Activated CD8-positive, alpha-beta memory T cell treated with anti-CD3 and anti-CD28 coated beads, Interleukin-2, amount 50 U/mL, for 24 hours (primary cell): ENCODE measurements at regions not wholly inside any gene's neighbourhood (a gene's known extent, or its start where the extent isn't known, plus 50 kb on each side); places are given as distances from the start of the nearest gene placed in this dataset.
"Not testable (repeated sequence)": the region's sequence is repeated elsewhere in the genome, so short reads cannot be mapped to it uniquely, and the experiment has no call there.

ENCODE experiments used
- DNase-seq: peaks from one replicate; pipeline ENCODE4 v3.0.0-alpha.2; 2020; ENCODE audit errors: extremely low read depth

- DNase-seq = no peak
These were observed 126.7 kb upstream of the BTG1 start for GRCh38 chr12:92272061-92272964.

- DNase-seq = no peak
These were observed 125.7 kb upstream of the BTG1 start for GRCh38 chr12:92271341-92271740.

GRCh38 chr12:92270521-92270920 lies 124.9 kb upstream of the BTG1 start:
- DNase-seq = no peak

GRCh38 chr12:92268946-92269345 lies 123.3 kb upstream of the BTG1 start:
- DNase-seq = no peak

- no peak for DNase-seq
These were observed 116.0 kb upstream of the BTG1 start for GRCh38 chr12:92261692-92262091.

GRCh38 chr12:92261071-92261470 lies 115.4 kb upstream of the BTG1 start:
- DNase-seq = no peak

GRCh38 chr12:92259696-92260251 lies 114.1 kb upstream of the BTG1 start:
- DNase-seq = no peak

GRCh38 chr12:92259291-92259690 lies 113.6 kb upstream of the BTG1 start:
- DNase-seq = no peak

GRCh38 chr12:92257261-92257660 lies 111.6 kb upstream of the BTG1 start:
- no peak for DNase-seq

- DNase-seq = no peak
These were observed 110.1 kb upstream of the BTG1 start for GRCh38 chr12:92255741-92256140.

- DNase-seq = no peak
These were observed 107.7 kb upstream of the BTG1 start for GRCh38 chr12:92253301-92253700.

GRCh38 chr12:92248977-92249376 lies 103.3 kb upstream of the BTG1 start:
- DNase-seq = no peak

GRCh38 chr12:92244036-92244435 lies 98.4 kb upstream of the BTG1 start:
- DNase-seq = no peak

GRCh38 chr12:92242907-92243306 lies 97.3 kb upstream of the BTG1 start:
- no peak for DNase-seq

GRCh38 chr12:92237762-92238523 lies 92.3 kb upstream of the BTG1 start:
- DNase-seq = no peak

GRCh38 chr12:92237262-92237661 lies 91.6 kb upstream of the BTG1 start:
- DNase-seq = no peak

- DNase-seq = no peak
These were observed 90.2 kb upstream of the BTG1 start for GRCh38 chr12:92235703-92236472.

GRCh38 chr12:92234533-92234932 lies 88.9 kb upstream of the BTG1 start:
- no peak for DNase-seq

- no peak for DNase-seq
These were observed 87.8 kb upstream of the BTG1 start for GRCh38 chr12:92233346-92234015.

GRCh38 chr12:92232371-92232932 lies 86.8 kb upstream of the BTG1 start:
- not testable (repeated sequence) for DNase-seq

- not testable (repeated sequence) for DNase-seq
These were observed 86.3 kb upstream of the BTG1 start for GRCh38 chr12:92231945-92232344.
